ENCODE measurements at regions not wholly inside any gene's neighbourhood (a gene's known extent, or its start where the extent isn't known, plus 50 kb on each side); places are given as distances from the start of the nearest gene placed in this dataset.

GRCh38 chr5:68141494-68141893, 74.1 kb upstream of the PIK3R1 start:
- H3K27me3 ChIP-seq (ENCODE audit: insufficient read depth, low read length) = no peaks in the 10 kb centered on the region
- no peak overlapping the region for H3K4me2 ChIP-seq (ENCODE audit: low read length)
- no peaks in the 10 kb centered on the region for H3K36me3 ChIP-seq (ENCODE audit: control insufficient read depth in 1 of 2, insufficient read depth in 2 of 2, low read length in 2 of 2)
- no peaks in the 10 kb centered on the region for H3K79me2 ChIP-seq (ENCODE audit: control insufficient read depth, insufficient read depth, low read length, poor library complexity)
- no peak overlapping the region for H3K4me3 ChIP-seq (ENCODE audit: low read depth, low read length)
- WGBS (ENCODE audit: extremely low coverage, insufficient coverage, insufficient read length) = no CpG with 5 or more reads among the region's 4 CpGs
- H3K27ac ChIP-seq (ENCODE audit: low read depth, low read length) = no peak overlapping the region
- no peak overlapping the region for H2BK5ac ChIP-seq (ENCODE audit: low read depth, low read length, poor library complexity)
- no peaks in the 10 kb centered on the region for H3K79me1 ChIP-seq (ENCODE audit: low read length)
- H3K23ac ChIP-seq (ENCODE audit: low read length) = no peak overlapping the region
- H4K12ac ChIP-seq (ENCODE audit: low read depth, low read length) = no peak overlapping the region
- H4K91ac ChIP-seq (ENCODE audit: low read depth, low read length) = no peak overlapping the region
- no peak overlapping the region for H3K18ac ChIP-seq (ENCODE audit: low read length)
- no peak overlapping the region for H2BK12ac ChIP-seq (ENCODE audit: low read length)
- H3K4ac ChIP-seq (ENCODE audit: low read depth, low read length) = no peak overlapping the region
- no peak for DNase-seq
- H3K4me1 ChIP-seq (ENCODE audit: control insufficient read depth in 1 of 2, insufficient read depth in 2 of 2, low read length in 2 of 2) = no peaks in the 10 kb centered on the region
- H3K9ac ChIP-seq (ENCODE audit: low read length) = no peak overlapping the region
- no peak overlapping the region for H4K8ac ChIP-seq (ENCODE audit: low read depth, low read length)
- H2AFZ ChIP-seq (ENCODE audit: insufficient read depth, low read length, poor library complexity) = no peak overlapping the region
- H3K9me3 ChIP-seq (ENCODE audit: insufficient read depth, low read depth, low read length) = no peaks in the 10 kb centered on the region
- H2AK5ac ChIP-seq (ENCODE audit: low read length) = no peak overlapping the region
- H2BK120ac ChIP-seq (ENCODE audit: insufficient read depth, low read length, poor library complexity) = no peak overlapping the region
- H3K14ac ChIP-seq (ENCODE audit: low read length) = no peak overlapping the region

- Histone ChIP-seq H4K12ac (ENCODE audit: low read depth, low read length) (no peak overlapping the region), H2BK12ac (ENCODE audit: low read length) (no peak overlapping the region), H3K9me3 (ENCODE audit: insufficient read depth, low read depth, low read length) (no peaks in the 10 kb centered on the region), H4K8ac (ENCODE audit: low read depth, low read length) (no peak overlapping the region), H3K27ac (ENCODE audit: low read depth, low read length) (no peak overlapping the region), H2BK5ac (ENCODE audit: low read depth, low read length, poor library complexity) (no peak overlapping the region), H3K4me1 (ENCODE audit: control insufficient read depth in 1 of 2, insufficient read depth in 2 of 2, low read length in 2 of 2) (no peaks in the 10 kb centered on the region), H2BK120ac (ENCODE audit: insufficient read depth, low read length, poor library complexity) (no peak overlapping the region), H2AFZ (ENCODE audit: insufficient read depth, low read length, poor library complexity) (no peak overlapping the region), H3K79me1 (ENCODE audit: low read length) (no peaks in the 10 kb centered on the region), H3K27me3 (ENCODE audit: insufficient read depth, low read length) (no peaks in the 10 kb centered on the region), H2AK5ac (ENCODE audit: low read length) (no peak overlapping the region), H3K23ac (ENCODE audit: low read length) (no peak overlapping the region), H3K4me2 (ENCODE audit: low read length) (no peak overlapping the region), H3K14ac (ENCODE audit: low read length) (no peak overlapping the region), H3K18ac (ENCODE audit: low read length) (no peak overlapping the region), H3K36me3 (ENCODE audit: control insufficient read depth in 1 of 2, insufficient read depth in 2 of 2, low read length in 2 of 2) (no peaks in the 10 kb centered on the region), H3K79me2 (ENCODE audit: control insufficient read depth, insufficient read depth, low read length, poor library complexity) (no peaks in the 10 kb centered on the region), H3K4me3 (ENCODE audit: low read depth, low read length) (no peak overlapping the region), H4K91ac (ENCODE audit: low read depth, low read length) (no peak overlapping the region), H3K9ac (ENCODE audit: low read length) (no peak overlapping the region), H3K4ac (ENCODE audit: low read depth, low read length) (no peak overlapping the region)
- no CpG with 5 or more reads among the region's 1 CpG for WGBS (ENCODE audit: extremely low coverage, insufficient coverage, insufficient read length)
- DNase-seq = no peak
Observed at GRCh38 chr5:68140763-68141162, 74.8 kb upstream of the PIK3R1 start.

- no peak overlapping the region for H3K18ac ChIP-seq (ENCODE audit: low read length)
- no peak overlapping the region for H3K14ac ChIP-seq (ENCODE audit: low read length)
- no peaks in the 10 kb centered on the region for H3K27me3 ChIP-seq (ENCODE audit: insufficient read depth, low read length)
- H2BK120ac ChIP-seq (ENCODE audit: insufficient read depth, low read length, poor library complexity) = no peak overlapping the region
- no peak overlapping the region for H3K4ac ChIP-seq (ENCODE audit: low read depth, low read length)
- no peak overlapping the region for H4K12ac ChIP-seq (ENCODE audit: low read depth, low read length)
- no peak overlapping the region for H3K23ac ChIP-seq (ENCODE audit: low read length)
- H3K9ac ChIP-seq (ENCODE audit: low read length) = no peak overlapping the region
- H2AFZ ChIP-seq (ENCODE audit: insufficient read depth, low read length, poor library complexity) = no peak overlapping the region
- no peaks in the 10 kb centered on the region for H3K79me1 ChIP-seq (ENCODE audit: low read length)
- no CpG with 5 or more reads among the region's 3 CpGs for WGBS (ENCODE audit: extremely low coverage, insufficient coverage, insufficient read length)
- no peak for DNase-seq
- no peak overlapping the region for H2BK5ac ChIP-seq (ENCODE audit: low read depth, low read length, poor library complexity)
- H4K8ac ChIP-seq (ENCODE audit: low read depth, low read length) = no peak overlapping the region
- H4K91ac ChIP-seq (ENCODE audit: low read depth, low read length) = no peak overlapping the region
- H2BK12ac ChIP-seq (ENCODE audit: low read length) = no peak overlapping the region
- H3K4me1 ChIP-seq (ENCODE audit: control insufficient read depth in 1 of 2, insufficient read depth in 2 of 2, low read length in 2 of 2) = no peaks in the 10 kb centered on the region
- H2AK5ac ChIP-seq (ENCODE audit: low read length) = no peak overlapping the region
- H3K4me2 ChIP-seq (ENCODE audit: low read length) = no peak overlapping the region
- H3K79me2 ChIP-seq (ENCODE audit: control insufficient read depth, insufficient read depth, low read length, poor library complexity) = no peaks in the 10 kb centered on the region
- no peaks in the 10 kb centered on the region for H3K9me3 ChIP-seq (ENCODE audit: insufficient read depth, low read depth, low read length)
- no peaks in the 10 kb centered on the region for H3K36me3 ChIP-seq (ENCODE audit: control insufficient read depth in 1 of 2, insufficient read depth in 2 of 2, low read length in 2 of 2)
- H3K27ac ChIP-seq (ENCODE audit: low read depth, low read length) = no peak overlapping the region
- no peak overlapping the region for H3K4me3 ChIP-seq (ENCODE audit: low read depth, low read length)
Observed at GRCh38 chr5:68139611-68140441, 75.7 kb upstream of the PIK3R1 start.

- H3K27me3 ChIP-seq (ENCODE audit: insufficient read depth, low read length) = no peaks in the 10 kb centered on the region
- no peaks in the 10 kb centered on the region for H3K79me1 ChIP-seq (ENCODE audit: low read length)
- no peak overlapping the region for H3K4me3 ChIP-seq (ENCODE audit: low read depth, low read length)
- no peak overlapping the region for H3K18ac ChIP-seq (ENCODE audit: low read length)
- H2AK5ac ChIP-seq (ENCODE audit: low read length) = no peak overlapping the region
- no peaks in the 10 kb centered on the region for H3K4me1 ChIP-seq (ENCODE audit: control insufficient read depth in 1 of 2, insufficient read depth in 2 of 2, low read length in 2 of 2)
- no peak overlapping the region for H3K27ac ChIP-seq (ENCODE audit: low read depth, low read length)
- H2BK12ac ChIP-seq (ENCODE audit: low read length) = no peak overlapping the region
- DNase-seq = peak in 1 of 2 donors; percentile 20
- no peaks in the 10 kb centered on the region for H3K36me3 ChIP-seq (ENCODE audit: control insufficient read depth in 1 of 2, insufficient read depth in 2 of 2, low read length in 2 of 2)
- no peak overlapping the region for H2BK120ac ChIP-seq (ENCODE audit: insufficient read depth, low read length, poor library complexity)
- no peak overlapping the region for H3K9ac ChIP-seq (ENCODE audit: low read length)
- H2BK5ac ChIP-seq (ENCODE audit: low read depth, low read length, poor library complexity) = no peak overlapping the region
- no CpG with 5 or more reads among the region's 2 CpGs for WGBS (ENCODE audit: extremely low coverage, insufficient coverage, insufficient read length)
- H4K12ac ChIP-seq (ENCODE audit: low read depth, low read length) = no peak overlapping the region
- H4K91ac ChIP-seq (ENCODE audit: low read depth, low read length) = no peak overlapping the region
- H3K23ac ChIP-seq (ENCODE audit: low read length) = no peak overlapping the region
- no peak overlapping the region for H2AFZ ChIP-seq (ENCODE audit: insufficient read depth, low read length, poor library complexity)
- no peak overlapping the region for H3K14ac ChIP-seq (ENCODE audit: low read length)
- no peaks in the 10 kb centered on the region for H3K9me3 ChIP-seq (ENCODE audit: insufficient read depth, low read depth, low read length)
- H4K8ac ChIP-seq (ENCODE audit: low read depth, low read length) = no peak overlapping the region
- H3K4me2 ChIP-seq (ENCODE audit: low read length) = no peak overlapping the region
- no peak overlapping the region for H3K4ac ChIP-seq (ENCODE audit: low read depth, low read length)
- H3K79me2 ChIP-seq (ENCODE audit: control insufficient read depth, insufficient read depth, low read length, poor library complexity) = no peaks in the 10 kb centered on the region
Observed at GRCh38 chr5:68137511-68138140, 77.9 kb upstream of the PIK3R1 start.
